ENCODE measurements at regions not wholly inside any gene's neighbourhood (a gene's known extent, or its start where the extent isn't known, plus 50 kb on each side); places are given as distances from the start of the nearest gene placed in this dataset.

GRCh38 chr9:30995956-30996738 is 1388.3 kb upstream of the ACO1 start:
- TF ChIP-seq CTCF (IDR thresholded peaks at IDR 0.05): no peak

- no peak for TF ChIP-seq CTCF (IDR thresholded peaks at IDR 0.05)
Observed at GRCh38 chr9:30996761-30997160, 1387.7 kb upstream of the ACO1 start.

GRCh38 chr9:30997291-30997690 is 1387.2 kb upstream of the ACO1 start:
- no peak for TF ChIP-seq CTCF (IDR thresholded peaks at IDR 0.05)

GRCh38 chr9:31005086-31005665 is 1379.3 kb upstream of the ACO1 start:
- no peak for TF ChIP-seq CTCF (IDR thresholded peaks at IDR 0.05)

- TF ChIP-seq CTCF (IDR thresholded peaks at IDR 0.05): no peak
Observed at GRCh38 chr9:31013371-31013770, 1371.1 kb upstream of the ACO1 start.

- TF ChIP-seq CTCF (IDR thresholded peaks at IDR 0.05): no peak
Observed at GRCh38 chr9:31023847-31024246, 1360.6 kb upstream of the ACO1 start.

GRCh38 chr9:31027678-31028077 is 1356.8 kb upstream of the ACO1 start:
- TF ChIP-seq CTCF (IDR thresholded peaks at IDR 0.05): no peak
